GM18907 (cell line): ENCODE measurements at regions not wholly inside any gene's neighbourhood (a gene's known extent, or its start where the extent isn't known, plus 50 kb on each side); places are given as distances from the start of the nearest gene placed in this dataset.

Experiments
- ATAC-seq: cut with Tn5 transposase; IDR thresholded peaks from one replicate; pipeline ENCODE4 v1.9.1; 2021; ENCODE audit warnings: mild to moderate bottlenecking, moderate library complexity; ENCODE audit not compliant: unreplicated experiment

GRCh38 chr20:19073584-19074218 lies 138.7 kb upstream of the SLC24A3 start:
- no peak for ATAC-seq

GRCh38 chr20:19074356-19074755 lies 138.1 kb upstream of the SLC24A3 start:
- no peak for ATAC-seq

- ATAC-seq = peak; percentile 68
Measured at GRCh38 chr20:19074828-19075516, 137.5 kb upstream of the SLC24A3 start.

GRCh38 chr20:19077370-19078220 lies 134.8 kb upstream of the SLC24A3 start:
- ATAC-seq = no peak

GRCh38 chr20:19078448-19079373 lies 133.7 kb upstream of the SLC24A3 start:
- ATAC-seq = no peak

- ATAC-seq = no peak
Measured at GRCh38 chr20:19079536-19080299, 132.7 kb upstream of the SLC24A3 start.

- no peak for ATAC-seq
Measured at GRCh38 chr20:19081937-19082336, 130.5 kb upstream of the SLC24A3 start.

GRCh38 chr20:19083136-19083621 lies 129.3 kb upstream of the SLC24A3 start:
- ATAC-seq = no peak

GRCh38 chr20:19090332-19090731 lies 122.1 kb upstream of the SLC24A3 start:
- no peak for ATAC-seq

GRCh38 chr20:19094959-19095541 lies 117.4 kb upstream of the SLC24A3 start:
- no peak for ATAC-seq

GRCh38 chr20:19095762-19096161 lies 116.7 kb upstream of the SLC24A3 start:
- ATAC-seq = no peak

- ATAC-seq = no peak
Measured at GRCh38 chr20:19096843-19097242, 115.6 kb upstream of the SLC24A3 start.

GRCh38 chr20:19098117-19098516 lies 114.3 kb upstream of the SLC24A3 start:
- ATAC-seq = no peak

- no peak for ATAC-seq
Measured at GRCh38 chr20:19098806-19099578, 113.5 kb upstream of the SLC24A3 start.

GRCh38 chr20:19099596-19100545 lies 112.6 kb upstream of the SLC24A3 start:
- no peak for ATAC-seq

- ATAC-seq = no peak
Measured at GRCh38 chr20:19100975-19101374, 111.5 kb upstream of the SLC24A3 start.

- ATAC-seq = no peak
Measured at GRCh38 chr20:19104186-19104585, 108.3 kb upstream of the SLC24A3 start.

GRCh38 chr20:19108155-19108554 lies 104.3 kb upstream of the SLC24A3 start:
- ATAC-seq = no peak
